K562 (cell line): ENCODE measurements at regions not wholly inside any gene's neighbourhood (a gene's known extent, or its start where the extent isn't known, plus 50 kb on each side); places are given as distances from the start of the nearest gene placed in this dataset.

Source experiments
- ADNP ChIP-seq: fragments of 200-800 bp; sonication (Bioruptor generic); IDR thresholded peaks from 2 replicates; pipeline ENCODE4 v1.6.1; 2016; ENCODE audit warnings: missing genetic modification characterization, missing compliant biosample characterization
- BRF1 ChIP-seq: IDR thresholded peaks from 3 replicates; pipeline ENCODE4 v1.6.1; 2011; ENCODE audit warnings: borderline replicate concordance, mild to moderate bottlenecking; ENCODE audit not compliant: insufficient read length; ENCODE audit errors: extremely low read depth
- CXXC5 ChIP-seq: fragments of 250-450 bp; sonication (Bioruptor Pico); IDR thresholded peaks from 2 replicates; pipeline ENCODE4 v1.8.0; 2022; ENCODE audit warnings: inconsistent platforms, mild to moderate bottlenecking, moderate library complexity
- ELF1 ChIP-seq: fragments of 200-800 bp; sonication (Bioruptor generic); IDR thresholded peaks from 2 replicates; pipeline ENCODE4 v1.6.1; 2016; ENCODE audit warnings: missing genetic modification characterization, missing compliant biosample characterization
- ESRRA ChIP-seq: fragments of 450-650 bp; IDR thresholded peaks from 2 replicates; pipeline ENCODE4 v1.6.1; 2014; ENCODE audit warnings: low read depth, mild to moderate bottlenecking, moderate library complexity, borderline replicate concordance
- HOXB6 ChIP-seq: fragments of 250-450 bp; sonication (Bioruptor Pico); IDR thresholded peaks from 2 replicates; pipeline ENCODE4 v1.5.1; 2022; ENCODE audit warnings: mild to moderate bottlenecking, borderline replicate concordance
- NRF1 ChIP-seq, 2 experiments: fragments of 450-650 bp; IDR thresholded peaks in 1 of 2; conservative IDR thresholded peaks in 1 of 2; 2 replicates each; pipeline ENCODE4 v1.6.1; 2014; ENCODE audit warnings: mild to moderate bottlenecking in 2 of 2
- RAD21 ChIP-seq, 2 experiments: fragments of 250-450 bp in 1 of 2; fragments of 450-650 bp in 1 of 2; sonication (Bioruptor Pico) in 1 of 2; formaldehyde crosslinking in 1 of 2; IDR thresholded peaks in 1 of 2; conservative IDR thresholded peaks in 1 of 2; 2 replicates each; pipeline versions ENCODE4 v1.4.0 to v1.8.0; 2020 to 2022; ENCODE audit warnings: mild to moderate bottlenecking in 2 of 2, moderate library complexity in 1 of 2
- U2AF1 ChIP-seq: fragments of 200-400 bp; formaldehyde crosslinking; optimal IDR thresholded peaks from 2 replicates; pipeline ENCODE3; 2017; ENCODE audit warnings: mild to moderate bottlenecking, low read depth, low read length, moderate library complexity
- ZNF133 ChIP-seq: fragments of 250-450 bp; sonication (Bioruptor Pico); IDR thresholded peaks from 2 replicates; pipeline ENCODE4 v1.4.0; 2020; ENCODE audit warnings: mild to moderate bottlenecking
- ZNF165 ChIP-seq: fragments of 250-450 bp; sonication (Bioruptor Pico); IDR thresholded peaks from 2 replicates; pipeline ENCODE4 v1.4.0; 2020; ENCODE audit warnings: borderline replicate concordance
- ZNF224 ChIP-seq: sonication (generic); formaldehyde crosslinking; IDR thresholded peaks from 2 replicates; pipeline ENCODE4 v1.8.0; 2022; ENCODE audit warnings: mild to moderate bottlenecking, missing genetic modification reagents
- ZNF263 ChIP-seq: sonication (generic); formaldehyde crosslinking; IDR thresholded peaks from 2 replicates; pipeline ENCODE4 v1.8.0; 2022; ENCODE audit warnings: mild to moderate bottlenecking, missing genetic modification reagents, borderline replicate concordance
- ZNF76 ChIP-seq: fragments of 250-450 bp; sonication (Bioruptor Pico); IDR thresholded peaks from 2 replicates; pipeline ENCODE4 v1.4.0; 2020; ENCODE audit warnings: mild to moderate bottlenecking, moderate library complexity, borderline replicate concordance
- TF ChIP-seq, protein P1 (sequence below): sonication (generic); formaldehyde crosslinking; IDR thresholded peaks from 2 replicates; pipeline ENCODE4 v1.8.0; 2022; ENCODE audit warnings: mild to moderate bottlenecking, missing genetic modification reagents
- TF ChIP-seq, protein P2 (sequence below): sonication (generic); formaldehyde crosslinking; IDR thresholded peaks from 2 replicates; pipeline ENCODE4 v1.8.0; 2023; ENCODE audit warnings: mild to moderate bottlenecking, missing genetic modification reagents
- TF ChIP-seq, protein P3 (sequence below): fragments of 450-650 bp; formaldehyde crosslinking; IDR thresholded peaks from 2 replicates; pipeline ENCODE4 v1.4.0; 2022; ENCODE audit warnings: mild to moderate bottlenecking, moderate library complexity

DNA sequence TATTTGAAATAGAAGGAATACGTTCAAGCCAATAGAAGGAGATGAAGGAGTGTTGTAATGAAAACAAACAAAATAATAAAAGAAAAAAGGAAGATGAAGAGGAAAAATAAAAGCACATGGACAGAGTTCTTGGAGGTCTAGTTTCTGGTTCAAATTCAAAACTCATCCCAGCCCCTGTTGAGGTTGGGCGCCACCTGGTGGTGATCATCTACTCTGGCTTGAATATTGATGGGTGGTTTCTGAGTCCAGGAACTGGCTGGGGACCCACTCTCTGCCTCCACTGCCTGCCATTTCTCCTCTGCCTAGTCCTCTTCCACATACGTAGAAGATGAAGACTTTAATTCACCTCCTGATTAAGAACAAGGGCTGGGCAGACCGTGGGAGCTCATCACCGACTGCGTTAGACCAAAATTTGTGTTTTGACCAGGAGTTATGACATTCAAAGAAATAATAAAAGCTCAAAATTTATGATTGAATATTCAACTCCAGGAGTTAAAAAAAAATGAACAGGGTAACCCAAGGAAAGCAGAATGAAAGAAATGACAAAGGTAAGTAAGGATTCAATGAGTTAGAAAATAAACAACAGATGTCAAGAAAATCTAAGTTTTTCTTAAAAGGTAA, 99.0 kb upstream of the SLC1A3 start (continued):
- TF ChIP-seq BRF1 (no peak), ZNF263 (CRISPR knock-in tag) (no peak), ZNF133 (no peak), CXXC5 (0 out of 2 replicates have a peak, but pooled peaks have one; percentile 12), ELF1 (0 out of 2 replicates have a peak, but pooled peaks have one; percentile 18), ZNF224 (no peak), ADNP (tag) (no peak), ZNF76 (no peak), ZNF165 (CRISPR knock-in tag) (no peak), ESRRA (no peak), NRF1 (conservative IDR thresholded peaks at IDR 0.05 in 1 of 2, IDR thresholded peaks at IDR 0.05 in 1 of 2) (no peak), RAD21 (CRISPR knock-in tag; conservative IDR thresholded peaks at IDR 0.05 in 1 of 2, IDR thresholded peaks at IDR 0.05 in 1 of 2) (peak; percentile 81 to 92), U2AF1 (no peak), HOXB6 (no peak)
- TF ChIP-seq, protein P1, sequence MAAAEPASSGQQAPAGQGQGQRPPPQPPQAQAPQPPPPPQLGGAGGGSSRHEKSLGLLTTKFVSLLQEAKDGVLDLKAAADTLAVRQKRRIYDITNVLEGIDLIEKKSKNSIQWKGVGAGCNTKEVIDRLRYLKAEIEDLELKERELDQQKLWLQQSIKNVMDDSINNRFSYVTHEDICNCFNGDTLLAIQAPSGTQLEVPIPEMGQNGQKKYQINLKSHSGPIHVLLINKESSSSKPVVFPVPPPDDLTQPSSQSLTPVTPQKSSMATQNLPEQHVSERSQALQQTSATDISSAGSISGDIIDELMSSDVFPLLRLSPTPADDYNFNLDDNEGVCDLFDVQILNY (CRISPR knock-in tag): no peak
- TF ChIP-seq, protein P2, sequence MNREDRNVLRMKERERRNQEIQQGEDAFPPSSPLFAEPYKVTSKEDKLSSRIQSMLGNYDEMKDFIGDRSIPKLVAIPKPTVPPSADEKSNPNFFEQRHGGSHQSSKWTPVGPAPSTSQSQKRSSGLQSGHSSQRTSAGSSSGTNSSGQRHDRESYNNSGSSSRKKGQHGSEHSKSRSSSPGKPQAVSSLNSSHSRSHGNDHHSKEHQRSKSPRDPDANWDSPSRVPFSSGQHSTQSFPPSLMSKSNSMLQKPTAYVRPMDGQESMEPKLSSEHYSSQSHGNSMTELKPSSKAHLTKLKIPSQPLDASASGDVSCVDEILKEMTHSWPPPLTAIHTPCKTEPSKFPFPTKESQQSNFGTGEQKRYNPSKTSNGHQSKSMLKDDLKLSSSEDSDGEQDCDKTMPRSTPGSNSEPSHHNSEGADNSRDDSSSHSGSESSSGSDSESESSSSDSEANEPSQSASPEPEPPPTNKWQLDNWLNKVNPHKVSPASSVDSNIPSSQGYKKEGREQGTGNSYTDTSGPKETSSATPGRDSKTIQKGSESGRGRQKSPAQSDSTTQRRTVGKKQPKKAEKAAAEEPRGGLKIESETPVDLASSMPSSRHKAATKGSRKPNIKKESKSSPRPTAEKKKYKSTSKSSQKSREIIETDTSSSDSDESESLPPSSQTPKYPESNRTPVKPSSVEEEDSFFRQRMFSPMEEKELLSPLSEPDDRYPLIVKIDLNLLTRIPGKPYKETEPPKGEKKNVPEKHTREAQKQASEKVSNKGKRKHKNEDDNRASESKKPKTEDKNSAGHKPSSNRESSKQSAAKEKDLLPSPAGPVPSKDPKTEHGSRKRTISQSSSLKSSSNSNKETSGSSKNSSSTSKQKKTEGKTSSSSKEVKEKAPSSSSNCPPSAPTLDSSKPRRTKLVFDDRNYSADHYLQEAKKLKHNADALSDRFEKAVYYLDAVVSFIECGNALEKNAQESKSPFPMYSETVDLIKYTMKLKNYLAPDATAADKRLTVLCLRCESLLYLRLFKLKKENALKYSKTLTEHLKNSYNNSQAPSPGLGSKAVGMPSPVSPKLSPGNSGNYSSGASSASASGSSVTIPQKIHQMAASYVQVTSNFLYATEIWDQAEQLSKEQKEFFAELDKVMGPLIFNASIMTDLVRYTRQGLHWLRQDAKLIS (CRISPR knock-in tag): no peak
- TF ChIP-seq, protein P3, sequence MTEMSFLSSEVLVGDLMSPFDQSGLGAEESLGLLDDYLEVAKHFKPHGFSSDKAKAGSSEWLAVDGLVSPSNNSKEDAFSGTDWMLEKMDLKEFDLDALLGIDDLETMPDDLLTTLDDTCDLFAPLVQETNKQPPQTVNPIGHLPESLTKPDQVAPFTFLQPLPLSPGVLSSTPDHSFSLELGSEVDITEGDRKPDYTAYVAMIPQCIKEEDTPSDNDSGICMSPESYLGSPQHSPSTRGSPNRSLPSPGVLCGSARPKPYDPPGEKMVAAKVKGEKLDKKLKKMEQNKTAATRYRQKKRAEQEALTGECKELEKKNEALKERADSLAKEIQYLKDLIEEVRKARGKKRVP (CRISPR knock-in tag): no peak
